ENCODE measurements at regions not wholly inside any gene's neighbourhood (a gene's known extent, or its start where the extent isn't known, plus 50 kb on each side); places are given as distances from the start of the nearest gene placed in this dataset.

DNA sequence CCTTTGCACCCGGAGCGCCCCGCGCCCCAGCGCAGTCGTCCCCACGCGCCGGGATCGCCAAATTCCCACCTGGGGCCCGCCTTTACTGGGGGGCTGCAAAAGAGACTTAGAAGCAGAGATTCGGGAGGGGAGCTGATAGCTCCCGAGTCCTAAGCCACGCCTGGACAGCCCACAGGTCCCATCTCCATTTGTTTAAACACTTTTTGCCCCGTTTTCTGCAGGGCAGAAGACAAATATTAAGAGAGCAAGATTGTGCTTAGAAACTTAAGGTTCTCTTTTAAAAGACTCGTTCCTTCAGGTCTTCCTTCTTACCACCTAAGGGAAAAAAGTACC is 299.1 kb upstream of the NFE2L3 start:
- TF ChIP-seq, protein P1, sequence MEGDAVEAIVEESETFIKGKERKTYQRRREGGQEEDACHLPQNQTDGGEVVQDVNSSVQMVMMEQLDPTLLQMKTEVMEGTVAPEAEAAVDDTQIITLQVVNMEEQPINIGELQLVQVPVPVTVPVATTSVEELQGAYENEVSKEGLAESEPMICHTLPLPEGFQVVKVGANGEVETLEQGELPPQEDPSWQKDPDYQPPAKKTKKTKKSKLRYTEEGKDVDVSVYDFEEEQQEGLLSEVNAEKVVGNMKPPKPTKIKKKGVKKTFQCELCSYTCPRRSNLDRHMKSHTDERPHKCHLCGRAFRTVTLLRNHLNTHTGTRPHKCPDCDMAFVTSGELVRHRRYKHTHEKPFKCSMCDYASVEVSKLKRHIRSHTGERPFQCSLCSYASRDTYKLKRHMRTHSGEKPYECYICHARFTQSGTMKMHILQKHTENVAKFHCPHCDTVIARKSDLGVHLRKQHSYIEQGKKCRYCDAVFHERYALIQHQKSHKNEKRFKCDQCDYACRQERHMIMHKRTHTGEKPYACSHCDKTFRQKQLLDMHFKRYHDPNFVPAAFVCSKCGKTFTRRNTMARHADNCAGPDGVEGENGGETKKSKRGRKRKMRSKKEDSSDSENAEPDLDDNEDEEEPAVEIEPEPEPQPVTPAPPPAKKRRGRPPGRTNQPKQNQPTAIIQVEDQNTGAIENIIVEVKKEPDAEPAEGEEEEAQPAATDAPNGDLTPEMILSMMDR (IDR thresholded peaks at IDR 0.05) = no peak
- TF ChIP-seq POLR2A (IDR thresholded peaks at IDR 0.05) = no peak
